GM18505 (cell line): ENCODE measurements at regions not wholly inside any gene's neighbourhood (a gene's known extent, or its start where the extent isn't known, plus 50 kb on each side); places are given as distances from the start of the nearest gene placed in this dataset.

Experiments used
- ATAC-seq: cut with Tn5 transposase; IDR thresholded peaks from one replicate; pipeline ENCODE4 v1.9.1; 2021; ENCODE audit not compliant: unreplicated experiment
- POLR2A ChIP-seq: IDR thresholded peaks from 4 replicates; pipeline ENCODE4 v1.6.1; 2011; ENCODE audit warnings: borderline replicate concordance; ENCODE audit not compliant: insufficient read depth, insufficient read length; ENCODE audit errors: extremely low read depth

DNA sequence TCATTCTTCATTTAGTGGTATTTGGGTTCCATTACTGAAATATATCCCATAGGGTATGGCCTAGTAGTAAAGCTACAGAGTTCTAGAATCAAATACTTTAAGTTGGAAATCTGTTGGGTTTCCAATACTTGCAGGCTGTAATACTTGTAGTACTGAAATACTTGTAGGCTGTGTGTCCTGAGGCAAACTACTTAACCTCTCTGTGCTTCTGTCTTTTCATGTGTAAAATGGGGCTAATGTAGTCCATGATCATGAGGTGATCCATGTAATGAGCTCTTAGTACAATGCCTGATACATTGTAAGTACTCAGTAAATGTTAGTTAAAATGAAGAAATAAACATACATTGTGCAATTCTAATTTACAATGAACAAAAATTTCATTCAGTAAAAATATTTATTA lies 368.9 kb downstream of the CSNK1G3 start:
- TF ChIP-seq POLR2A: no peak
- no peak for ATAC-seq

- no peak for TF ChIP-seq POLR2A
- ATAC-seq: no peak
Measured at GRCh38 chr5:123879071-123879470, 367.1 kb downstream of the CSNK1G3 start.

DNA sequence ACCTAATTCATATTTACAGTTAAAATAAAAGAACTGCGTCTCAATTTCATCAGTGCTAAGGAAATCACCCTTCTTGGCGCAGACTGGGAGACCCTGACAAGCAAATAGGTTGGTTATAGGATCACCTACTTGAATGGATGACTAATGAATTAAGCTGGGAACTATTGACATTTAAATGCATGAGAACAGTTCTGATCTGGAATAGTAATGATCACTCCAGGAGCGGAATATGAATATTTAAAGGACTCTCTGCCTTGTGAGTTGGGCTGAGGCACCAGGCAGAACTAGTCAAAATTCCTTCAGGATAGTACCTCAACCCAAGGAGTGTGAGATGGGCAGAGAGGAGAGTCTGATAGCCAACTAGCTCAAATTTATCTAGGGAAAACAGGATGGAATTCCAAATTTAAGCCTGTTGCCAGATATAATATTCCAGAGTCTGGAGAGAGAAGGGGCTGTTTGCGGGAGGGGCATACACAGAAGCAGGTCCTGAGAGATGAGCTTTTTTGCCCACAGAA lies 364.4 kb downstream of the CSNK1G3 start:
- no peak for ATAC-seq
- TF ChIP-seq POLR2A: no peak

DNA sequence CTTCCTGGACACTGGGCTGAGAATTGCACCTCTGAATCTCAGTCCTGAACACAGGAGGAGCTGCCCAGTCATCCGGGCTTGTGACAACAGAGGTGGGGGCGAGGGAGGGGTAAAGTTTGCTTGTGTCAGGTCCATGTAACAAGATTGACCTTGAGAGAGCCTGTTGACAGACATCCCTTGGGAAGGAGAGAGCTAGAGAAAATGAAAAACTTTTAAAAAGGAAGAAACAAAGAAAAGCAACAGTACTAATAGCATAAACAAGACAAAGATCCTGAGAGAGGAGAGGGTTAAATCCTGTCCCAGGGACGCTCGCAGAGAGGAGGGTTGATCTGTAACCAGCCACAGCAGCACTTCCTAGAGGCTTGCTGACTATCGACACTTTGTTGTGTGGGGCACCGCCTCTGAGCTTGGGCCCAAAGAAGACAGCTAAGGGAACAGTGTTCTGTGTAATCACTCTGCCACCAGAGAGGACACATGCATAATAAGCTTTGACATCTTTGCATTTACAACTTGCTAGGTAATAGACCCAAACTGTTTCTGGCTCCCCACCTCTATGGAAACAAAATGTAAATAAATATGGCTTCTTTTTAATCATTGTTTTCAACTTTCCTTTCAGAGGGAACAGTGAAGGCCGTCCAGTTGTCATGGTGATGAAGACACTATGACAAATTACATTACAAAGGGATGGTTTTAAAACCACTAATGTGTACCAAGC lies 363.7 kb downstream of the CSNK1G3 start:
- no peak for ATAC-seq
- no peak for TF ChIP-seq POLR2A

DNA sequence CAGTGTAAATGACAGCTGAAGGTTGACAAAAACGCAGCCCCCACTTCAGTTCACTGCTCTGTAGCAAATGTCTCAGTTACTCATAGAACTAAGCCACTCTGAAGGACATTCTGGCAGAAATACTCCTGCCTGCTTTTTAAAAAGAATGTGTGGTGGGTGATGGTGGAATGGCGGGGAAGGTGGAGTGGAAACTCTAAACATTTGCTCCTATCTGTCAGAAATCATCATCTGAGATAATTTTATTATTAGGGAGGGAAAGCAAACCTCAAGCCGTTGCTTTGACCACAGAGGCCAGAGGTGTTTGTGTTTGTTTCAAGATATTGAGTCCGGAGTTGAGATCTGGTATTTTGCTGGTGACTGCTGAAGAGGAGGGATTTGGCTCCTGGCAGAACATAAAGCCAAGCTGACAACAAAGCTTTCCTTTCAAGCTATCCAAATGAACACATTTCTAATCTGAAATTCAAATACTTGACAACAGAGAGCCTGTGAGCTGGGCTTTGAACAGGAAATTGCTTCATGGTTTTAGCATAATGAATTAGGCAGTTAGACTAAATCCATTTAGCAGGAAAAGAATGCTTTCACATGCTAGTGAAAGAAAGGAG lies 362.7 kb downstream of the CSNK1G3 start:
- no peak for TF ChIP-seq POLR2A
- ATAC-seq: no peak

GRCh38 chr5:123873846-123874245 lies 361.9 kb downstream of the CSNK1G3 start:
- ATAC-seq: no peak
- no peak for TF ChIP-seq POLR2A

- TF ChIP-seq POLR2A: no peak
Measured at GRCh38 chr5:123871373-123871772, 359.4 kb downstream of the CSNK1G3 start.

DNA sequence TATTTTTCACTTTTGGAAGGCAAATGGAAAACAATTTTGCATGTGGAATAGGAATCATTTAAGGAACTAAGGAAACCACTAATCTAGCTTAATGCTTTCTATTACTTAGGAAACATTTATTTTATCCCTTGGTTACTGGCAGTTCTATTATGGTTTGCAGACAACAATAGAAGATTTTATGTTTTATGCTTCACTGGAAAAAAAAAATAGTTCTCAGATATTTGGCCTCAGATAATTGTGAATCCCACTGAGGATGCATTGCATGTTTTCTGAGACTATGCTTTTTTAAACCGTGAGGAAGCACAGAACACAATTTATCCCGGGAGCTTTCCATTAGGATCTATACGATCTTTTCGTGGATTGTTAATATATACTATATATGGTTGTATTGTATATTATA lies 356.9 kb downstream of the CSNK1G3 start:
- no peak for ATAC-seq
- no peak for TF ChIP-seq POLR2A

More at GRCh38 chr5:123871373-123871772, 359.4 kb downstream of the CSNK1G3 start:
- no peak for ATAC-seq

DNA sequence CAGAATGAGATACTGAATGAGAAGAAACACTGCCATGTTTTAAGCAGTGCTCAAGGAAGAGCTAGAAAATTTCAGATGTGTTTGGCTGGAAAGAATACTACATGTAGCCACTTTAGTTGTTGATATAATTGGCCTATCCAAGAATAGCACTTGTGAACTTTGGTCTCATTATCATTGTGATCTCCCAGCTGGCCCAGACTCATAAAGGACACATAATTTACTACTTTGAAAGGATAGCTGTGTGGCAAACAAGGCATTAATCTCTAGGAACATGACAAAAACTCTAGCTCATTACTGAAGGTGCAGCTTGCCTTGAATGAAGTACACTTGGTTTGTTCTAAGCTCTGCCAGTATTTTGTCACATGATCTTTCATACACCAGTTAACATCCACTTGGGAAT lies 356.3 kb downstream of the CSNK1G3 start:
- TF ChIP-seq POLR2A: no peak
- no peak for ATAC-seq

GRCh38 chr5:123865641-123866040 lies 353.7 kb downstream of the CSNK1G3 start:
- no peak for TF ChIP-seq POLR2A
- no peak for ATAC-seq

GRCh38 chr5:123864578-123864977 lies 352.6 kb downstream of the CSNK1G3 start:
- no peak for ATAC-seq
- TF ChIP-seq POLR2A: no peak

GRCh38 chr5:123858938-123859337 lies 347.0 kb downstream of the CSNK1G3 start:
- ATAC-seq: no peak
- no peak for TF ChIP-seq POLR2A

GRCh38 chr5:123856766-123857165 lies 344.8 kb downstream of the CSNK1G3 start:
- no peak for TF ChIP-seq POLR2A
- ATAC-seq: no peak

DNA sequence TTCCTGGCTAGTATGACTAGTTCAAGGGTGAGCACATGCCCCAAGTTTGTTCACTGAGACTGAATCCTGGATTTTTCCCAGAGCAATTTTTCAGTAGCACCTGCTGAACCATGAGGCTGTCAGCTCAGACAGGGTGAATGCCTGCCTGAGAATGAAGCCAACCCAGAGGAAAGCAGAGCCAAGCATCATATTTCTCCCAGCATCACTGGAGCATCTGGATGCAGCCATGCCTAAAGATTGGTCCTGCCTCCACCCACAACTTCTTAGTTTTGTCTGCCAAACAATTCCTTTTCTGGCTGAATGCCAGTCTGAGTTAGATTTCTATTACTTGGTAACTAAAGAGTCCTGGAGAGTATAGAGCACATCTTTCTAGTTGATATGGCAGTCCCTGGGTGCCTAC lies 343.6 kb downstream of the CSNK1G3 start:
- no peak for TF ChIP-seq POLR2A
- no peak for ATAC-seq

DNA sequence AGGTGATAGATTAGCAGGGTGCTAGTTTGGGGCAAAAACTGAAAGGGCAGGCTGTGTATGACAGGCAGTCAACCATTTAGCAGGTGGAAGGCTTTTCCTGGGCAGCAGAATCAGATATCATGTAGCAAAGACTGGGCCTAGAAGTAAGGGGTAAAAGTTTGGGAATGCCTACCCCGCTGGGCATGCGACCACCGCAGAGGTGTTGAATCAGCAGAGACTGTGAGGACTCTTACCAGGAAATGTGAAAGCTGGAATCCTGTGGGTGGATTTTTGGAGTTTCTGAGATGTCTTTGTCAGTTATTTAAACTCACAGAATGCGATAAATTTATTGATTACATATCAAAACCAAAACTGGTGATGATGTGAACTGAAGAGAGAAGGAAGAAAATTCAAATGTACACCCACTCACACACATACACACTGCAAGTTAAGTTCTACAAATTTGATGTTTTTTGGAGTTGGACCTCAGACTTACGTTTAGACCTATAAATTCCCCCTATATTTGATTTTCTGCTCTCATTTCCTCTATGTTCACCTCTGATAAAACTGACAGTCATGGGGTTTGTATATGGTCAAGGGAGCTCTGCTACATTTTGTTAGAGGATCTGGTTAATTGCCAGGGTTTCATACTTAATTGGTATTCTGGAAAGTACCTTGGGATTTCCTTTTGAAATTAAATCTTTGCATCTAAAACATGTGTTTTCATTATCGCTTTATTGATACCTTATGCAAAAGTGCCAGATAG lies 333.6 kb downstream of the CSNK1G3 start:
- no peak for TF ChIP-seq POLR2A
- ATAC-seq: no peak

- no peak for TF ChIP-seq POLR2A
- no peak for ATAC-seq
Measured at GRCh38 chr5:123844873-123845272, 332.9 kb downstream of the CSNK1G3 start.
